OCI-LY1 (cell line): ENCODE measurements at regions not wholly inside any gene's neighbourhood (a gene's known extent, or its start where the extent isn't known, plus 50 kb on each side); places are given as distances from the start of the nearest gene placed in this dataset.

Experiments
- EZH2 ChIP-seq: fragments of 200-600 bp; sonication (generic), shearing (Covaris generic); IDR thresholded peaks from 2 replicates; pipeline ENCODE4 v1.8.0; 2017; ENCODE audit warnings: borderline replicate concordance, mixed run types, mild to moderate bottlenecking, antibody characterized with exemption, low read length, moderate library complexity, mixed read lengths
- TF ChIP-seq, protein P1 (sequence below): fragments of 200-600 bp; sonication (generic), shearing (Covaris generic); IDR thresholded peaks from 2 replicates; pipeline ENCODE4 v1.5.1; 2017; ENCODE audit warnings: mild to moderate bottlenecking, antibody characterized with exemption, low read length, moderate library complexity, mixed read lengths

DNA sequence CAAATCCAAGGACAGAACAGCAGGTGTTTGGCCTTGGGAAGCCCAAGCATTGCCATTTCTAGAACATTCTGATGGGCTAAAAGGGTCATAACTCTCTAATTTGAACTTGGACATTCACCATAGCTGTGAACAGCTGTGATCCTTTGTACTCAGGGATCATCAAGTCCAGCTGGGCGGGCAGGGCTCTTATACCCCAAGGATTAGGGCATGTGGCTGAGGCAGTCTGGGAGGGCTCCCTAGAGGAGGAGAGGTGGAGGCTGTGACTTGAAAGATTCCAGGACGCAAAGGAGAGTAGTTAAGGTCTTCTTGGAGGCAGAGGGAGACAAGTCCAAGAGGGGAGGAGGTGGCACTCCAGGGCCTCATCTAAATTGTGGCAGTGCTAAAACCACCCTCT, 233.1 kb upstream of the GSE1 start:
- TF ChIP-seq, protein P1, sequence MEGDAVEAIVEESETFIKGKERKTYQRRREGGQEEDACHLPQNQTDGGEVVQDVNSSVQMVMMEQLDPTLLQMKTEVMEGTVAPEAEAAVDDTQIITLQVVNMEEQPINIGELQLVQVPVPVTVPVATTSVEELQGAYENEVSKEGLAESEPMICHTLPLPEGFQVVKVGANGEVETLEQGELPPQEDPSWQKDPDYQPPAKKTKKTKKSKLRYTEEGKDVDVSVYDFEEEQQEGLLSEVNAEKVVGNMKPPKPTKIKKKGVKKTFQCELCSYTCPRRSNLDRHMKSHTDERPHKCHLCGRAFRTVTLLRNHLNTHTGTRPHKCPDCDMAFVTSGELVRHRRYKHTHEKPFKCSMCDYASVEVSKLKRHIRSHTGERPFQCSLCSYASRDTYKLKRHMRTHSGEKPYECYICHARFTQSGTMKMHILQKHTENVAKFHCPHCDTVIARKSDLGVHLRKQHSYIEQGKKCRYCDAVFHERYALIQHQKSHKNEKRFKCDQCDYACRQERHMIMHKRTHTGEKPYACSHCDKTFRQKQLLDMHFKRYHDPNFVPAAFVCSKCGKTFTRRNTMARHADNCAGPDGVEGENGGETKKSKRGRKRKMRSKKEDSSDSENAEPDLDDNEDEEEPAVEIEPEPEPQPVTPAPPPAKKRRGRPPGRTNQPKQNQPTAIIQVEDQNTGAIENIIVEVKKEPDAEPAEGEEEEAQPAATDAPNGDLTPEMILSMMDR: no peak
- no peak for TF ChIP-seq EZH2
